ENCODE measurements at regions not wholly inside any gene's neighbourhood (a gene's known extent, or its start where the extent isn't known, plus 50 kb on each side); places are given as distances from the start of the nearest gene placed in this dataset.
A peak's percentile ranks its signal among the peaks of the same experiment; 100 is the strongest.

- no peak for TF ChIP-seq TAF1 (IDR thresholded peaks at IDR 0.05; ENCODE audit: low read depth)
- no peak for TF ChIP-seq REST (IDR thresholded peaks at IDR 0.05; ENCODE audit: borderline replicate concordance)
- no peak for TF ChIP-seq EZH2 (IDR thresholded peaks at IDR 0.05; ENCODE audit: borderline replicate concordance, insufficient read depth, low read length, poor library complexity, severe bottlenecking)
- peak; percentile 34 for TF ChIP-seq EP300 (conservative IDR thresholded peaks at IDR 0.05; ENCODE audit: poor library complexity, severe bottlenecking)
- TF ChIP-seq POLR2AphosphoS5 (IDR thresholded peaks at IDR 0.05) = no peak
- no peak for TF ChIP-seq MXI1 (conservative IDR thresholded peaks at IDR 0.05; ENCODE audit: poor library complexity, severe bottlenecking)
- TF ChIP-seq SMC3 (conservative IDR thresholded peaks at IDR 0.05; ENCODE audit: poor library complexity) = peak; percentile 94
- TF ChIP-seq RAD21 (conservative IDR thresholded peaks at IDR 0.05) = peak; percentile 98
- TF ChIP-seq CTCF (IDR thresholded peaks at IDR 0.05; ENCODE audit: poor library complexity, severe bottlenecking) = peak; percentile 96
- no peak overlapping the region for H3K9ac ChIP-seq (ENCODE audit: low read length)
- no peak overlapping the region for H2AFZ ChIP-seq (ENCODE audit: low read depth, low read length)
- H4K20me1 ChIP-seq (ENCODE audit: insufficient read depth) = no peaks in the 10 kb centered on the region
- H3K79me2 ChIP-seq (replicated peaks; ENCODE audit: insufficient read depth, low read length) = no peaks in the 10 kb centered on the region
- no peaks in the 10 kb centered on the region for H3K9me3 ChIP-seq (ENCODE audit: low read length)
- no peaks in the 10 kb centered on the region for H3K9me2 ChIP-seq (ENCODE audit: insufficient read depth, low read length)
- H3F3A ChIP-seq (ENCODE audit: insufficient read depth, low read length, poor library complexity, severe bottlenecking) = no peaks in the 10 kb centered on the region
- H3K4me3 ChIP-seq (ENCODE audit: low read length) = no peak overlapping the region
- no peak overlapping the region for H3K4me2 ChIP-seq (ENCODE audit: low read length)
- no peaks in the 10 kb centered on the region for H3K27me3 ChIP-seq (ENCODE audit: insufficient read depth, low read depth, low read length)
- peak overlapping the region; percentile 36 for H3K27ac ChIP-seq (ENCODE audit: low read length)
- H3K36me3 ChIP-seq (ENCODE audit: insufficient read depth, low read length) = no peaks in the 10 kb centered on the region
Measured at GRCh38 chr6:141562851-141563763, 569.6 kb upstream of the GJE1 start.

GRCh38 chr6:141562186-141562811, 570.4 kb upstream of the GJE1 start:
- Histone ChIP-seq H3K4me2 (ENCODE audit: low read length) (no peak overlapping the region), H3F3A (ENCODE audit: insufficient read depth, low read length, poor library complexity, severe bottlenecking) (no peaks in the 10 kb centered on the region), H3K9me3 (ENCODE audit: low read length) (no peaks in the 10 kb centered on the region), H3K9ac (ENCODE audit: low read length) (no peak overlapping the region), H3K36me3 (ENCODE audit: insufficient read depth, low read length) (no peaks in the 10 kb centered on the region), H3K9me2 (ENCODE audit: insufficient read depth, low read length) (no peaks in the 10 kb centered on the region), H3K4me3 (ENCODE audit: low read length) (no peak overlapping the region), H3K27ac (ENCODE audit: low read length) (peak overlapping the region; percentile 36), H4K20me1 (ENCODE audit: insufficient read depth) (no peaks in the 10 kb centered on the region), H3K27me3 (ENCODE audit: insufficient read depth, low read depth, low read length) (no peaks in the 10 kb centered on the region), H2AFZ (ENCODE audit: low read depth, low read length) (no peak overlapping the region), H3K79me2 (replicated peaks; ENCODE audit: insufficient read depth, low read length) (no peaks in the 10 kb centered on the region)
- TF ChIP-seq EP300 (conservative IDR thresholded peaks at IDR 0.05; ENCODE audit: poor library complexity, severe bottlenecking) = no peak
- TF ChIP-seq POLR2AphosphoS5 (IDR thresholded peaks at IDR 0.05) = no peak
- no peak for TF ChIP-seq MXI1 (conservative IDR thresholded peaks at IDR 0.05; ENCODE audit: poor library complexity, severe bottlenecking)
- TF ChIP-seq CTCF (IDR thresholded peaks at IDR 0.05; ENCODE audit: poor library complexity, severe bottlenecking) = no peak
- no peak for TF ChIP-seq SMC3 (conservative IDR thresholded peaks at IDR 0.05; ENCODE audit: poor library complexity)
- TF ChIP-seq TAF1 (IDR thresholded peaks at IDR 0.05; ENCODE audit: low read depth) = no peak
- TF ChIP-seq RAD21 (conservative IDR thresholded peaks at IDR 0.05) = no peak
- no peak for TF ChIP-seq EZH2 (IDR thresholded peaks at IDR 0.05; ENCODE audit: borderline replicate concordance, insufficient read depth, low read length, poor library complexity, severe bottlenecking)
- no peak for TF ChIP-seq REST (IDR thresholded peaks at IDR 0.05; ENCODE audit: borderline replicate concordance)

Measured in neural cell (in vitro differentiated cells).